ENCODE measurements at regions not wholly inside any gene's neighbourhood (a gene's known extent, or its start where the extent isn't known, plus 50 kb on each side); places are given as distances from the start of the nearest gene placed in this dataset.

GRCh38 chr6:45754432-45754831 lies 261.2 kb downstream of the CLIC5 start:
- no peaks in the 10 kb centered on the region for H3K9me3 Mint-ChIP-seq
- TF ChIP-seq CTCF (IDR thresholded peaks at IDR 0.05) = no peak
- no peaks in the 10 kb centered on the region for H3K36me3 ChIP-seq (ENCODE audit: control insufficient read depth, insufficient read depth, low read length)
- WGBS (ENCODE audit: insufficient coverage) = 93% methylated on average over 7 of the region's 9 CpGs
- H3K27me3 Mint-ChIP-seq (ENCODE audit: low read depth in 2 of 2) = peaks cover 6 to 28% of the 10 kb centered on the region in 2 donors
- H3K36me3 Mint-ChIP-seq = no peaks in the 10 kb centered on the region
- intact Hi-C loops (cut with micrococcal nuclease) = no loop called here
- DNase-seq = no peak
- H3K27ac Mint-ChIP-seq = no peak overlapping the region
- no peak overlapping the region for H3K4me3 Mint-ChIP-seq
- no peak for ATAC-seq
- H3K9me3 ChIP-seq (ENCODE audit: control insufficient read depth, insufficient read depth, low read length) = no peaks in the 10 kb centered on the region
- no peak overlapping the region for H3K4me3 ChIP-seq (ENCODE audit: low read length)
- no peaks in the 10 kb centered on the region for H3K4me1 Mint-ChIP-seq
- H3K27ac ChIP-seq (ENCODE audit: low read length) = no peak overlapping the region
- no peaks in the 10 kb centered on the region for H3K27me3 ChIP-seq (ENCODE audit: control insufficient read depth, insufficient read depth, low read length)
- no peaks in the 10 kb centered on the region for H3K4me1 ChIP-seq (ENCODE audit: control insufficient read depth, insufficient read depth, low read length)

GRCh38 chr6:45746046-45746445 lies 269.6 kb downstream of the CLIC5 start:
- no peaks in the 10 kb centered on the region for H3K36me3 ChIP-seq (ENCODE audit: control insufficient read depth, insufficient read depth, low read length)
- H3K27me3 ChIP-seq (ENCODE audit: control insufficient read depth, insufficient read depth, low read length) = no peaks in the 10 kb centered on the region
- H3K27ac ChIP-seq (ENCODE audit: low read length) = no peak overlapping the region
- H3K27ac Mint-ChIP-seq = no peak overlapping the region
- no peak overlapping the region for H3K4me3 ChIP-seq (ENCODE audit: low read length)
- DNase-seq (no peak), ATAC-seq (no peak)
- peaks cover 10% of the 10 kb centered on the region for H3K4me1 ChIP-seq (ENCODE audit: control insufficient read depth, insufficient read depth, low read length)
- intact Hi-C loops (cut with micrococcal nuclease) = no loop called here
- peaks cover 4% of the 10 kb centered on the region for H3K9me3 ChIP-seq (ENCODE audit: control insufficient read depth, insufficient read depth, low read length)
- no peak overlapping the region for H3K4me3 Mint-ChIP-seq
- 88% methylated on average over 5 of the region's 5 CpGs for WGBS (ENCODE audit: insufficient coverage)
- peaks cover 0 to 2% of the 10 kb centered on the region in 2 donors for H3K9me3 Mint-ChIP-seq
- no peak for TF ChIP-seq CTCF (IDR thresholded peaks at IDR 0.05)
- H3K27me3 Mint-ChIP-seq (ENCODE audit: low read depth in 2 of 2) = peaks cover 6 to 32% of the 10 kb centered on the region in 2 donors
- peaks cover 0 to 15% of the 10 kb centered on the region in 2 donors for H3K4me1 Mint-ChIP-seq
- no peaks in the 10 kb centered on the region for H3K36me3 Mint-ChIP-seq

DNA sequence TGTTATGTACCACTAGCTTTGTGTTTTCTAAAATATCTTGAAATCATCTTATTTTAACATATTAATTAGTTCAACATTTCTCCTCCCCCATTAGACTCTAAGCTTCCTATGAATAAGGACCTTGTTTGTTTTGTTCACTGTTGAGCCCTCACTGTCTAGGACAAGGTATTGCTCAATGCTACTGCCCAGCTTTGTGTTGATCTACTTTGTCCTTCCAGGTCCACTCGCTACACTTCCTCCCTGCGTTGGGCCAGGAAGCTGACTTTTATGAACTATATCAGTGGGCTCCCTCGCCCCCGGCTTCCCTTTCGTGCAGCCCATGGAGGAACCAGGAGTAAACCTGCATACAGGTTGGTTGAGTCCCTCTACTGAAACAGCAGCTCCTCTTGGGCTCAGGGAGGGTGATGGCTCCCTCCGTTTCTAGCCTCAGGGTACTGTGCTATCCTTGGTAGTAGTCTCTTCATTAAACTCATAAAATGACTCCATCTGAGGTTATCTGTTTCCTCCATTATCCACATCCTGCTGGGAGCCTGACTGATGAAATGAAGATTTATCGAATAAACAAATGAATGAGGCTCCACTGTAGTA lies 272.5 kb downstream of the CLIC5 start:
- H3K4me3 Mint-ChIP-seq = no peak overlapping the region
- Histone ChIP-seq H3K4me3 (ENCODE audit: low read length) (no peak overlapping the region), H3K27ac (ENCODE audit: low read length) (no peak overlapping the region), H3K9me3 (ENCODE audit: control insufficient read depth, insufficient read depth, low read length) (peaks cover 4% of the 10 kb centered on the region), H3K4me1 (ENCODE audit: control insufficient read depth, insufficient read depth, low read length) (peaks cover 15% of the 10 kb centered on the region), H3K27me3 (ENCODE audit: control insufficient read depth, insufficient read depth, low read length) (no peaks in the 10 kb centered on the region), H3K36me3 (ENCODE audit: control insufficient read depth, insufficient read depth, low read length) (no peaks in the 10 kb centered on the region)
- no peak for TF ChIP-seq CTCF (IDR thresholded peaks at IDR 0.05)
- H3K36me3 Mint-ChIP-seq = no peaks in the 10 kb centered on the region
- H3K9me3 Mint-ChIP-seq = no peaks in the 10 kb centered on the region
- WGBS (ENCODE audit: insufficient coverage) = 80% methylated on average over 7 of the region's 7 CpGs
- intact Hi-C loops (cut with micrococcal nuclease) = no loop called here
- no peak overlapping the region for H3K27ac Mint-ChIP-seq
- H3K4me1 Mint-ChIP-seq = peaks cover 0 to 16% of the 10 kb centered on the region in 2 donors
- peaks cover 0 to 14% of the 10 kb centered on the region in 2 donors for H3K27me3 Mint-ChIP-seq (ENCODE audit: low read depth in 2 of 2)
- DNase-seq = no peak
- ATAC-seq = no peak

DNA sequence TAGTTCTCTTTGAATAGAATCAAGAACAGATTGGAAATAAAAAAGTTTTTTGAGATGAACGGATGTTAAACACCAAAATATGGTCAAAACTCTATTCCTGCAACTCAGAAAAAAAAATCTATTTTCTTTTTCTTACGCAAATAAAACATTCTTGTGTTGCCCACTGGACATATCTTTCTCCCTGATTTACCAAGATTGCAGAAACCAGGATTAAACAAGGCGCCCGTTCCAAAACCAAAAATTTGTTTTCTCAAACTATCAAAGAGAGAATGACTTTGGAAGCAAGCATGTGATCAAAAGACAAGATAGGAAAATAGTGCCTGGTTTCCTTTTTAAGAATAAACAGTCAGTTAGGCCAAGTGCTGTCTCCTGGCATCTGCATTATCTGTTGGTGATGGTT lies 273.1 kb downstream of the CLIC5 start:
- TF ChIP-seq CTCF (IDR thresholded peaks at IDR 0.05) = no peak
- no peaks in the 10 kb centered on the region for H3K9me3 ChIP-seq (ENCODE audit: control insufficient read depth, insufficient read depth, low read length)
- H3K27me3 Mint-ChIP-seq (ENCODE audit: low read depth in 2 of 2) = peaks cover 0 to 10% of the 10 kb centered on the region in 2 donors
- peaks cover 18% of the 10 kb centered on the region for H3K4me1 ChIP-seq (ENCODE audit: control insufficient read depth, insufficient read depth, low read length)
- ATAC-seq (no peak), DNase-seq (no peak)
- H3K4me3 ChIP-seq (ENCODE audit: low read length) = no peak overlapping the region
- no peaks in the 10 kb centered on the region for H3K9me3 Mint-ChIP-seq
- no peaks in the 10 kb centered on the region for H3K36me3 Mint-ChIP-seq
- 55% methylated on average over 2 of the region's 4 CpGs for WGBS (ENCODE audit: insufficient coverage)
- H3K27ac Mint-ChIP-seq = no peak overlapping the region
- H3K27ac ChIP-seq (ENCODE audit: low read length) = no peak overlapping the region
- H3K27me3 ChIP-seq (ENCODE audit: control insufficient read depth, insufficient read depth, low read length) = no peaks in the 10 kb centered on the region
- H3K36me3 ChIP-seq (ENCODE audit: control insufficient read depth, insufficient read depth, low read length) = no peaks in the 10 kb centered on the region
- no peak overlapping the region for H3K4me3 Mint-ChIP-seq
- H3K4me1 Mint-ChIP-seq = peaks cover 0 to 16% of the 10 kb centered on the region in 2 donors
- intact Hi-C loops (cut with micrococcal nuclease) = no loop called here

Measured in natural killer cell (primary cell).